K562 (cell line): ENCODE measurements at regions not wholly inside any gene's neighbourhood (a gene's known extent, or its start where the extent isn't known, plus 50 kb on each side); places are given as distances from the start of the nearest gene placed in this dataset.

ENCODE experiments used
- ATAC-seq: fragments of 200-7000 bp; cut with Tn5 transposase; 3 replicates; pipeline ENCODE4 v1.9.1; 2020; ENCODE audit warnings: moderate library complexity
- BruUV-seq: library from RNA; stranded (reverse); fragments of 400-500 nt; replicated peaks from 2 replicates; lab custom pipeline; 2021; lab: Mats Ljungman, UMichigan
- CTCF ChIA-PET: fragments of 300-600 bp; formaldehyde crosslinking; extraction: SDS; loops from one replicate; lab custom pipeline; 2021; ENCODE audit warnings: low intra/inter-chr PET ratio; lab: Yijun Ruan, JAX
- POLR2A ChIA-PET: fragments of 300-600, 350-650 bp; sonication (Branson Sonifier 250); formaldehyde crosslinking; extraction: SDS; loops from one replicate; lab custom pipeline; 2021; ENCODE audit warnings: antibody characterized with exemption, inconsistent platforms; lab: Yijun Ruan, JAX
- DNase-seq, 4 experiments: peaks; one replicate each; pipeline versions ENCODE4 v3.0.0 to v3.0.0-alpha.2; 2011 to 2018; ENCODE audit warnings: low spot score in 3 of 4, mixed read lengths in 3 of 4; ENCODE audit errors: extremely low read depth in 1 of 4
- FAIRE-seq: peaks from 2 replicates; lab custom pipeline; 2011; peaks lifted over from hg19 to GRCh38; lab: Jason Lieb, UNC
- H2AFZ ChIP-seq: 2 replicates; pipeline ENCODE4 v1.6.0; 2011; ENCODE audit warnings: low read depth, low read length, control low read depth, inconsistent platforms
- H3K27ac ChIP-seq: fragments of 200-600 bp; 3 replicates; pipeline ENCODE4 v1.8.0; 2011; ENCODE audit warnings: low read depth, mild to moderate bottlenecking, control low read depth, inconsistent platforms, low read length, moderate library complexity, mixed read lengths; ENCODE audit errors: extremely low read depth
- H3K27me3 ChIP-seq, 2 experiments: fragments of 300-600 bp in 1 of 2; 2 replicates in 1 of 2; 3 replicates in 1 of 2; pipeline versions ENCODE4 v1.6.0 to v1.8.0; 2011; ENCODE audit warnings: inconsistent platforms in 2 of 2, low read length in 2 of 2, mild to moderate bottlenecking in 1 of 2, mixed read lengths in 1 of 2, moderate library complexity in 1 of 2; ENCODE audit not compliant: control insufficient read depth in 2 of 2, insufficient read depth in 2 of 2
- H3K36me3 ChIP-seq: fragments of 300-600 bp; 3 replicates; pipeline ENCODE4 v1.8.0; 2011; ENCODE audit warnings: mild to moderate bottlenecking, low read length, inconsistent platforms; ENCODE audit not compliant: control insufficient read depth, insufficient read depth
- H3K4me1 ChIP-seq, 2 experiments: fragments of 200-600 bp in 1 of 2; replicated peaks in 1 of 2; 2 replicates in 1 of 2; 3 replicates in 1 of 2; pipeline versions ENCODE4 v1.5.1 to v1.8.0; 2011; ENCODE audit warnings: inconsistent platforms in 2 of 2, low read length in 2 of 2, mild to moderate bottlenecking in 1 of 2, mixed read lengths in 1 of 2, moderate library complexity in 1 of 2; ENCODE audit not compliant: control insufficient read depth in 2 of 2, insufficient read depth in 2 of 2
- H3K4me2 ChIP-seq: 2 replicates; pipeline ENCODE4 v1.6.1; 2011; ENCODE audit warnings: low read length, control low read depth, inconsistent platforms, mixed read lengths; ENCODE audit not compliant: insufficient read depth
- H3K4me3 ChIP-seq: fragments of 200-600 bp; sonication (generic), shearing (Covaris generic); 2 replicates; pipeline ENCODE4 v1.5.1; 2016; ENCODE audit warnings: control low read depth, inconsistent platforms
- H3K79me2 ChIP-seq: fragments of 200-600 bp; 3 replicates; pipeline ENCODE4 v1.8.0; 2011; ENCODE audit warnings: low read length, inconsistent platforms; ENCODE audit not compliant: control insufficient read depth, insufficient read depth
- H3K9ac ChIP-seq, 2 experiments: 2 replicates each; pipeline versions ENCODE4 v1.6.0 to v1.6.1; 2011; ENCODE audit warnings: low read depth in 2 of 2, low read length in 2 of 2, control low read depth in 1 of 2, inconsistent platforms in 1 of 2, mild to moderate bottlenecking in 1 of 2, mixed read lengths in 1 of 2; ENCODE audit not compliant: insufficient read depth in 1 of 2
- H3K9me1 ChIP-seq: one replicate; pipeline ENCODE4 v1.6.0; 2011; ENCODE audit warnings: inconsistent platforms, mild to moderate bottlenecking, low read length, moderate library complexity; ENCODE audit not compliant: control insufficient read depth, insufficient read depth
- H3K9me3 ChIP-seq: replicated peaks from 2 replicates; pipeline ENCODE4 v1.5.1; 2011; ENCODE audit warnings: low read depth, low read length, inconsistent platforms; ENCODE audit not compliant: control insufficient read depth, insufficient read depth
- H4K20me1 ChIP-seq: replicated peaks from 2 replicates; pipeline ENCODE4 v1.6.1; 2011; ENCODE audit warnings: low read length, inconsistent platforms, mixed read lengths; ENCODE audit not compliant: control insufficient read depth, insufficient read depth
- ATF3 ChIP-seq, 2 experiments: fragments of 450-650 bp in 1 of 2; sonication (generic) in 1 of 2; formaldehyde crosslinking in 1 of 2; IDR thresholded peaks in 1 of 2; conservative IDR thresholded peaks in 1 of 2; 2 replicates each; pipeline versions ENCODE4 v1.6.1 to v1.8.1; 2016 to 2023; ENCODE audit warnings: mild to moderate bottlenecking in 2 of 2, moderate library complexity in 2 of 2, inconsistent platforms in 1 of 2, missing genetic modification reagents in 1 of 2
- ATF7 ChIP-seq: fragments of 450-650 bp; IDR thresholded peaks from 2 replicates; pipeline ENCODE4 v1.7.1; 2014; ENCODE audit warnings: mild to moderate bottlenecking, moderate library complexity
- BRCA1 ChIP-seq, 2 experiments: fragments of 450-650 bp in 1 of 2; sonication (generic) in 1 of 2; formaldehyde crosslinking in 1 of 2; IDR thresholded peaks; 2 replicates each; pipeline versions ENCODE4 v1.5.0 to v1.6.1; 2017 to 2020; ENCODE audit warnings: mild to moderate bottlenecking in 1 of 2, missing genetic modification reagents in 1 of 2
- CREM ChIP-seq: IDR thresholded peaks from 2 replicates; pipeline ENCODE4 v1.6.1; 2014; ENCODE audit warnings: antibody characterized with exemption, low read depth
- HLTF ChIP-seq: fragments of 450-650 bp; IDR thresholded peaks from 2 replicates; pipeline ENCODE4 v1.6.1; 2016
- JUN ChIP-seq, 2 experiments: sonication (generic) in 1 of 2; formaldehyde crosslinking in 1 of 2; IDR thresholded peaks; 2 replicates each; pipeline versions ENCODE4 v1.6.1 to v1.8.0; 2012 to 2022; ENCODE audit warnings: borderline replicate concordance in 2 of 2, mild to moderate bottlenecking in 2 of 2, improper control_type of control experiment in 1 of 2, low read depth in 1 of 2, low read length in 1 of 2, missing genetic modification reagents in 1 of 2
- MAX ChIP-seq: sonication (generic); formaldehyde crosslinking; IDR thresholded peaks from 2 replicates; pipeline ENCODE4 v1.9.0; 2022; ENCODE audit warnings: mild to moderate bottlenecking, missing genetic modification reagents
- MECOM ChIP-seq: fragments of 250-450 bp; sonication (Bioruptor Pico); IDR thresholded peaks from 2 replicates; pipeline ENCODE4 v1.8.0; 2022; ENCODE audit warnings: inconsistent platforms
- MNT ChIP-seq, 2 experiments: fragments of 450-650 bp; conservative IDR thresholded peaks; 2 replicates each; pipeline ENCODE4 v1.6.1; 2017; ENCODE audit warnings: mild to moderate bottlenecking in 2 of 2, moderate library complexity in 2 of 2
- NBN ChIP-seq: fragments of 450-650 bp; IDR thresholded peaks from 2 replicates; pipeline ENCODE4 v1.6.1; 2016; ENCODE audit warnings: low read depth, mild to moderate bottlenecking
- RBBP5 ChIP-seq: fragments of 200-600 bp; sonication (generic); IDR thresholded peaks from 2 replicates; pipeline ENCODE4 v1.6.1; 2012; ENCODE audit warnings: borderline replicate concordance, mild to moderate bottlenecking, low read length, control low read depth, inconsistent platforms; ENCODE audit not compliant: insufficient read depth, poor library complexity, severe bottlenecking
- SETDB1 ChIP-seq: IDR thresholded peaks from one replicate; pipeline ENCODE4 v1.6.1; 2012; ENCODE audit warnings: low read length, control low read depth, inconsistent platforms
- SRSF1 ChIP-seq: fragments of 200-400 bp; formaldehyde crosslinking; IDR thresholded peaks from 2 replicates; pipeline ENCODE4 v1.6.1; 2017; ENCODE audit warnings: mild to moderate bottlenecking, low read depth, low read length, moderate library complexity
- TAF1 ChIP-seq: IDR thresholded peaks from 2 replicates; pipeline ENCODE4 v1.6.1; 2011; ENCODE audit warnings: mild to moderate bottlenecking, low read length, moderate library complexity; ENCODE audit not compliant: insufficient read depth, control insufficient read depth, severe bottlenecking; ENCODE audit errors: extremely low read depth
- WGBS: fragments of 100-300 bp; shearing (Covaris generic); methylation state at CpG from one replicate; pipeline ENCODE4 v1.1.6; 2016; ENCODE audit warnings: low coverage, mixed read lengths; ENCODE audit not compliant: insufficient coverage; ENCODE audit errors: missing lambda C conversion rate; 5-methylcytosine and 5-hydroxymethylcytosine counted together
- in situ Hi-C: fragments of 300-500 bp; cut with MboI; formaldehyde crosslinking; loops from 4 replicates; pipeline ENCODE4 v1.15.0; 2018; ENCODE audit warnings: inconsistent platforms, mixed read lengths
- intact Hi-C: fragments of 100-400 bp; cut with micrococcal nuclease; formaldehyde crosslinking; loops from 2 replicates; pipeline ENCODE4 v1.14.2; 2022

- TF ChIP-seq MECOM (no peak), HLTF (no peak), MNT (conservative IDR thresholded peaks at IDR 0.05) (no peak), SRSF1 (no peak), MAX (CRISPR knock-in tag) (no peak)
These were observed 339.4 kb upstream of the PHF14 start (continued) for GRCh38 chr7:10634239-10634638.

GRCh38 chr7:10637991-10638390 is 335.7 kb upstream of the PHF14 start:
- ChIA-PET CTCF (no interaction called here), POLR2A (no interaction called here)
- peaks cover 0 to under 1% of the 10 kb centered on the region in 2 experiments; a peak in 2 of 5 replicates for H3K4me1 ChIP-seq
- in situ Hi-C loops (no loop called here), intact Hi-C loops (loop anchor here (5.0 kb wide), 1 partner anchor 69 kb away; no protein-coding TSS in a partner anchor)
- no TSS peak for BruUV-seq
- TF ChIP-seq JUN (IDR thresholded peaks at IDR 0.05; ENCODE audit: borderline replicate concordance, low read depth, low read length) (no peak), JUN (CRISPR knock-in tag; IDR thresholded peaks at IDR 0.05; ENCODE audit: borderline replicate concordance) (no peak), BRCA1 (IDR thresholded peaks at IDR 0.05) (no peak), BRCA1 (CRISPR knock-in tag; IDR thresholded peaks at IDR 0.05) (no peak), SETDB1 (no peak), ATF7 (peak; percentile 81), TAF1 (no peak), CREM (0 out of 2 replicates have a peak, but pooled peaks have one; percentile 18), ATF3 (IDR thresholded peaks at IDR 0.05) (peak; percentile 53), ATF3 (CRISPR knock-in tag; conservative IDR thresholded peaks at IDR 0.05) (no peak), NBN (no peak), RBBP5 (no peak)
- peaks cover 12% of the 10 kb centered on the region for H3K36me3 ChIP-seq
- WGBS: 31% methylated on average over 3 of the region's 3 CpGs
- H3K4me2 ChIP-seq: no peak overlapping the region
- FAIRE-seq (no peak), ATAC-seq (no peak), DNase-seq (no peak)
- H3K27me3 ChIP-seq: no peaks in the 10 kb centered on the region
- no peaks in the 10 kb centered on the region for H4K20me1 ChIP-seq
- H3K4me3 ChIP-seq: no peak overlapping the region
- H3K27ac ChIP-seq: no peak overlapping the region
- peaks cover 29% of the 10 kb centered on the region for H3K79me2 ChIP-seq
- no peaks in the 10 kb centered on the region for H3K9me3 ChIP-seq
- H3K9me1 ChIP-seq: no peaks in the 10 kb centered on the region
- no peak overlapping the region for H3K9ac ChIP-seq
- no peak overlapping the region for H2AFZ ChIP-seq
